ENCODE measurements at regions not wholly inside any gene's neighbourhood (a gene's known extent, or its start where the extent isn't known, plus 50 kb on each side); places are given as distances from the start of the nearest gene placed in this dataset.

DNA sequence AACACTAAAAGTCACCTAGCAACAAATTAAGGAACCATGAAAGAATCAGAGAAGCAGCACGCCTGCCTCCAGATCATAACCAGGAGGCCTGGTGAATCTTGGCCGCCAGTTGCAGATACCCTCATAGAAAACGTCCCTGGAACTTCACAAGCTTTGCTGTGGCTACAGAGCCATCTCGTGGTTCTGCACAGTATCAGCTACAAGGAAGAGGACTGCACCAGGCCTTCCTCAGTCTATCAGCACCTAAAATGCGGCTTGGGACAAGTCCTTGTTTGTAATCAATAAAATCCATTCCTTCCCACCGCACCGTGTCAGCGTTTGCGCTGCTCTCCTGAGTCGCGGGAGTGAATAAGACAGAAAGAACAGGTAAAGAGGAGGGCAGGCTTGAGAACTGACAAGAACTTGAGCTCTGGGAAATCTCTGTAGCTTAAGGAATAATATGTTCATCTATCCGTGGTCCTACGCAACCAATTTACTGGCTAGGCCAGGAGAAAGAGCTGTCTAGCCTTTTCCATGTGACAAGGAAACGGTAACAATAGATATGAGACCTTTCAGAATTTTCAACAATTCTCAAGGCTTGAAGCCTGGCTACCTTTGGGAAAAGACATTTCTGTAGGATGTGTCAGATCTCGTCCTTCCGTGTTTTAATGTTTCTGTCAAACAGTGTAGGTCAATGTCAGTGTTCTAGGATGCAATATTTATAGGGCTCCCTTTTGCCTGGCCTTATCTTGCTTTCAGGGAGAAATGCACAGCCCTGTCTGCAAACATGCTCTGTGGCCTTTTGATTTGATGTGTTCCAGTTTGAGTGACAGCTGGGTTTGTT is 128.5 kb upstream of the RAB12 start:
- TF ChIP-seq, protein P1, sequence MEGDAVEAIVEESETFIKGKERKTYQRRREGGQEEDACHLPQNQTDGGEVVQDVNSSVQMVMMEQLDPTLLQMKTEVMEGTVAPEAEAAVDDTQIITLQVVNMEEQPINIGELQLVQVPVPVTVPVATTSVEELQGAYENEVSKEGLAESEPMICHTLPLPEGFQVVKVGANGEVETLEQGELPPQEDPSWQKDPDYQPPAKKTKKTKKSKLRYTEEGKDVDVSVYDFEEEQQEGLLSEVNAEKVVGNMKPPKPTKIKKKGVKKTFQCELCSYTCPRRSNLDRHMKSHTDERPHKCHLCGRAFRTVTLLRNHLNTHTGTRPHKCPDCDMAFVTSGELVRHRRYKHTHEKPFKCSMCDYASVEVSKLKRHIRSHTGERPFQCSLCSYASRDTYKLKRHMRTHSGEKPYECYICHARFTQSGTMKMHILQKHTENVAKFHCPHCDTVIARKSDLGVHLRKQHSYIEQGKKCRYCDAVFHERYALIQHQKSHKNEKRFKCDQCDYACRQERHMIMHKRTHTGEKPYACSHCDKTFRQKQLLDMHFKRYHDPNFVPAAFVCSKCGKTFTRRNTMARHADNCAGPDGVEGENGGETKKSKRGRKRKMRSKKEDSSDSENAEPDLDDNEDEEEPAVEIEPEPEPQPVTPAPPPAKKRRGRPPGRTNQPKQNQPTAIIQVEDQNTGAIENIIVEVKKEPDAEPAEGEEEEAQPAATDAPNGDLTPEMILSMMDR (IDR thresholded peaks at IDR 0.05): no peak
- no peak for TF ChIP-seq ATF2 (CRISPR knock-in tag; IDR thresholded peaks at IDR 0.05; ENCODE audit: borderline replicate concordance, low read depth)
- no peak for TF ChIP-seq USF2 (CRISPR knock-in tag; IDR thresholded peaks at IDR 0.05)
- TF ChIP-seq ZBTB21 (CRISPR knock-in tag; IDR thresholded peaks at IDR 0.05; ENCODE audit: borderline replicate concordance): no peak
- no peak for TF ChIP-seq NFYB (CRISPR knock-in tag; conservative IDR thresholded peaks at IDR 0.05; ENCODE audit: low read depth)
- TF ChIP-seq NR3C1 (CRISPR knock-in tag; conservative IDR thresholded peaks at IDR 0.05; ENCODE audit: low read depth): no peak
- TF ChIP-seq NFE2L1 (CRISPR knock-in tag; IDR thresholded peaks at IDR 0.05): no peak
